Panc1 (cell line): ENCODE measurements at regions not wholly inside any gene's neighbourhood (a gene's known extent, or its start where the extent isn't known, plus 50 kb on each side); places are given as distances from the start of the nearest gene placed in this dataset.

ENCODE experiments used
- ATAC-seq: fragments of 200-7000 bp; cut with Tn5 transposase; 2 replicates; pipeline ENCODE4 v1.9.1; 2020; ENCODE audit warnings: mild to moderate bottlenecking, moderate library complexity
- BruUV-seq: library from RNA; stranded (reverse); fragments of 400-500 nt; replicated peaks from 2 replicates; lab custom pipeline; 2021; lab: Mats Ljungman, UMichigan
- CTCF ChIA-PET: fragments of 300-600 bp; sonication (Branson Sonifier 250); formaldehyde crosslinking; loops from one replicate; lab custom pipeline; 2022; ENCODE audit warnings: antibody characterized with exemption; lab: Charles Lee
- POLR2A ChIA-PET: fragments of 300-600 bp; sonication (Branson Sonifier 250); formaldehyde crosslinking; loops from one replicate; lab custom pipeline; 2022; ENCODE audit warnings: antibody characterized with exemption; lab: Charles Lee
- DNase-seq: peaks from one replicate; pipeline ENCODE4 v3.0.0-alpha.2; 2010; ENCODE audit warnings: low read depth, low spot score
- H3K27ac ChIP-seq: 2 replicates; pipeline ENCODE4 v1.5.1; 2011; ENCODE audit warnings: mild to moderate bottlenecking, low read length, inconsistent platforms
- H3K27me3 ChIP-seq: fragments of 200-500 bp; sonication (Bioruptor generic); 2 replicates; pipeline ENCODE4 v1.6.0; 2014; ENCODE audit warnings: low read length, inconsistent platforms; ENCODE audit not compliant: control insufficient read depth, insufficient read depth
- H3K36me3 ChIP-seq: fragments of 200-500 bp; sonication (Bioruptor generic); 2 replicates; pipeline ENCODE4 v1.5.1; 2014; ENCODE audit warnings: inconsistent platforms, mild to moderate bottlenecking, low read length, moderate library complexity; ENCODE audit not compliant: control insufficient read depth, insufficient read depth
- H3K4me1 ChIP-seq: 2 replicates; pipeline ENCODE4 v1.5.1; 2011; ENCODE audit warnings: inconsistent platforms, mild to moderate bottlenecking, low read length, moderate library complexity; ENCODE audit not compliant: control insufficient read depth, insufficient read depth
- H3K4me3 ChIP-seq, 2 experiments: 2 replicates each; pipeline ENCODE4 v1.5.1; 2011 to 2012; ENCODE audit warnings: low read depth in 2 of 2, low read length in 2 of 2, mild to moderate bottlenecking in 2 of 2, inconsistent platforms in 1 of 2, moderate library complexity in 1 of 2
- H3K9me3 ChIP-seq: fragments of 200-500 bp; sonication (Bioruptor generic); 2 replicates; pipeline ENCODE4 v1.5.1; 2014; ENCODE audit warnings: low read depth, mild to moderate bottlenecking, inconsistent platforms, low read length, moderate library complexity; ENCODE audit not compliant: control insufficient read depth, insufficient read depth
- POLR2AphosphoS5 ChIP-seq: IDR thresholded peaks from 2 replicates; pipeline ENCODE4 v1.6.1; 2012; ENCODE audit warnings: mild to moderate bottlenecking, low read depth, low read length, moderate library complexity
- SIN3A ChIP-seq: IDR thresholded peaks from 2 replicates; pipeline ENCODE4 v1.6.1; 2012; ENCODE audit warnings: low read depth, mild to moderate bottlenecking, low read length, moderate library complexity, borderline replicate concordance; ENCODE audit not compliant: insufficient read depth
- TCF7L2 ChIP-seq: IDR thresholded peaks from 2 replicates; pipeline ENCODE4 v1.6.1; 2011; ENCODE audit warnings: mild to moderate bottlenecking, low read depth, low read length, inconsistent platforms
- in situ Hi-C: cut with HindIII; loops from 2 replicates; pipeline ENCODE4 v1.10.0; 2016; ENCODE audit warnings: low sequenced_read_pairs, low pct_unique_long_range_greater_than_20kb
- intact Hi-C: fragments of 100-400 bp; cut with micrococcal nuclease; formaldehyde crosslinking; loops from one replicate; pipeline ENCODE4 v1.10.0; 2022; ENCODE audit not compliant: unreplicated experiment
- TF ChIP-seq, protein P1 (sequence below), 2 experiments: IDR thresholded peaks; 2 replicates each; pipeline ENCODE4 v1.6.1; 2011 to 2012; ENCODE audit warnings: low read depth in 2 of 2, control low read depth in 1 of 2, low read length in 1 of 2, mild to moderate bottlenecking in 1 of 2, moderate library complexity in 1 of 2; ENCODE audit not compliant: insufficient read depth in 1 of 2
- TF ChIP-seq, protein P2 (sequence below): fragments of 450-650 bp; IDR thresholded peaks from 2 replicates; pipeline ENCODE4 v1.5.1; 2017; ENCODE audit warnings: mild to moderate bottlenecking

DNA sequence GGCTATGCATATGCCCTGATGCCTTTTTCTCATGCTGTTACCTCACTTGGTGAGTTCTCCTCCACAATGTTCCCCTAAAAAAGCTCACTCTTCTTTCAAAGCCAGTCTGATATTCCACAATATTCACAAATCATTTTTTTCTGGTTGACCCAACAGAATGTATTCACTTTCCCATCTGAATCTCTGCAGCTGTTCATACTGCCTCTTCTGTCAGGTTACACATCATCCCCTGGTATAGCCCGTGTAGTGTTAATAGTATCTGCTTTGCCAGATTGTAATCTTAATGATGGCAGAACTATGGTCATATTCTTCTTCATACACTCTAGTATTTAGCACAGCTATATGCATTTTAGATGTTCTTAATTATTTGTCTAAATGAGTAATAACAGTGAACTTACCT lies 544.3 kb downstream of the EFNB2 start:
- Histone ChIP-seq H3K36me3 (no peaks in the 10 kb centered on the region), H3K27ac (no peak overlapping the region), H3K4me1 (no peaks in the 10 kb centered on the region), H3K9me3 (no peaks in the 10 kb centered on the region), H3K27me3 (no peaks in the 10 kb centered on the region), H3K4me3 (no peak overlapping the region)
- ATAC-seq (no peak), DNase-seq (no peak)
- in situ Hi-C loops (no loop called here), intact Hi-C loops (no loop called here)
- no TSS peak for BruUV-seq
- TF ChIP-seq SIN3A = no peak
- TF ChIP-seq, protein P1, sequence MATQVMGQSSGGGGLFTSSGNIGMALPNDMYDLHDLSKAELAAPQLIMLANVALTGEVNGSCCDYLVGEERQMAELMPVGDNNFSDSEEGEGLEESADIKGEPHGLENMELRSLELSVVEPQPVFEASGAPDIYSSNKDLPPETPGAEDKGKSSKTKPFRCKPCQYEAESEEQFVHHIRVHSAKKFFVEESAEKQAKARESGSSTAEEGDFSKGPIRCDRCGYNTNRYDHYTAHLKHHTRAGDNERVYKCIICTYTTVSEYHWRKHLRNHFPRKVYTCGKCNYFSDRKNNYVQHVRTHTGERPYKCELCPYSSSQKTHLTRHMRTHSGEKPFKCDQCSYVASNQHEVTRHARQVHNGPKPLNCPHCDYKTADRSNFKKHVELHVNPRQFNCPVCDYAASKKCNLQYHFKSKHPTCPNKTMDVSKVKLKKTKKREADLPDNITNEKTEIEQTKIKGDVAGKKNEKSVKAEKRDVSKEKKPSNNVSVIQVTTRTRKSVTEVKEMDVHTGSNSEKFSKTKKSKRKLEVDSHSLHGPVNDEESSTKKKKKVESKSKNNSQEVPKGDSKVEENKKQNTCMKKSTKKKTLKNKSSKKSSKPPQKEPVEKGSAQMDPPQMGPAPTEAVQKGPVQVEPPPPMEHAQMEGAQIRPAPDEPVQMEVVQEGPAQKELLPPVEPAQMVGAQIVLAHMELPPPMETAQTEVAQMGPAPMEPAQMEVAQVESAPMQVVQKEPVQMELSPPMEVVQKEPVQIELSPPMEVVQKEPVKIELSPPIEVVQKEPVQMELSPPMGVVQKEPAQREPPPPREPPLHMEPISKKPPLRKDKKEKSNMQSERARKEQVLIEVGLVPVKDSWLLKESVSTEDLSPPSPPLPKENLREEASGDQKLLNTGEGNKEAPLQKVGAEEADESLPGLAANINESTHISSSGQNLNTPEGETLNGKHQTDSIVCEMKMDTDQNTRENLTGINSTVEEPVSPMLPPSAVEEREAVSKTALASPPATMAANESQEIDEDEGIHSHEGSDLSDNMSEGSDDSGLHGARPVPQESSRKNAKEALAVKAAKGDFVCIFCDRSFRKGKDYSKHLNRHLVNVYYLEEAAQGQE (IDR thresholded peaks at IDR 0.05; ENCODE audit: insufficient read depth in 1 of 2, low read depth in 2 of 2, low read length in 1 of 2) = no peak
- TF ChIP-seq POLR2AphosphoS5 = no peak
- TF ChIP-seq TCF7L2 = no peak
- TF ChIP-seq, protein P2, sequence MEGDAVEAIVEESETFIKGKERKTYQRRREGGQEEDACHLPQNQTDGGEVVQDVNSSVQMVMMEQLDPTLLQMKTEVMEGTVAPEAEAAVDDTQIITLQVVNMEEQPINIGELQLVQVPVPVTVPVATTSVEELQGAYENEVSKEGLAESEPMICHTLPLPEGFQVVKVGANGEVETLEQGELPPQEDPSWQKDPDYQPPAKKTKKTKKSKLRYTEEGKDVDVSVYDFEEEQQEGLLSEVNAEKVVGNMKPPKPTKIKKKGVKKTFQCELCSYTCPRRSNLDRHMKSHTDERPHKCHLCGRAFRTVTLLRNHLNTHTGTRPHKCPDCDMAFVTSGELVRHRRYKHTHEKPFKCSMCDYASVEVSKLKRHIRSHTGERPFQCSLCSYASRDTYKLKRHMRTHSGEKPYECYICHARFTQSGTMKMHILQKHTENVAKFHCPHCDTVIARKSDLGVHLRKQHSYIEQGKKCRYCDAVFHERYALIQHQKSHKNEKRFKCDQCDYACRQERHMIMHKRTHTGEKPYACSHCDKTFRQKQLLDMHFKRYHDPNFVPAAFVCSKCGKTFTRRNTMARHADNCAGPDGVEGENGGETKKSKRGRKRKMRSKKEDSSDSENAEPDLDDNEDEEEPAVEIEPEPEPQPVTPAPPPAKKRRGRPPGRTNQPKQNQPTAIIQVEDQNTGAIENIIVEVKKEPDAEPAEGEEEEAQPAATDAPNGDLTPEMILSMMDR = no peak
- CTCF ChIA-PET = no interaction called here
- POLR2A ChIA-PET = no interaction called here

DNA sequence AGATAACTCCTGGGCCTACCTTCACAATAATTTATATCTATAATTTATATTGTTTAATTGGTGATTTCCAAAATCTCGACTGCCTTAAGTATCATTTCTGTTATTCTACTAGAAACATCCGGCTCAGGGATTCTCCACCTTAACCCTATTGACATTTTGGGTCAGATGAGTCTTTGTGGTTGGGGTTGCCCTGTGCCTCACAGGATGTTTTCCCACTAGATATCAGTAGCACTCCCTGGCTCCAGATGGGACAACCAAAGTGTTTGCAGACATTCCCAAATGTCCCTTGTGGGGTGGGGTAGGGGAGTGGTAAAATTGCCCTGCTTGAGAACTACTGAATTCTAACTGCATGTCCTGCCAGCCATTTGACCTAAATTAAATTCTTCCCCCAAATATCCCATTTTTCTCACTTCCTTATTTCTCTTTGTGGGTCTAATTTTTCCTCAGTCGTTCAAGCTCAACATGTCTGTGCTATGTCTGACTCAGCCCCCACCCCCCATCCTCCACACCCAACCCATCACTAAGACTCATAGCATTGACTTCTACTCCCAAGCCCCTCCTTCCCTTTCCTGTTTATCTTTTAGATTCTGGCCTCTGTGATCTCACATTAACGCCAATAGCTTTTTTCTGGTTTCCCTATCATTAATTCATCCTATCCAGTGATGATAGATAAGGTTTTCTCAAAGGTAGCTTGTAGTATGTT lies 545.1 kb downstream of the EFNB2 start:
- no peak for DNase-seq
- H3K4me1 ChIP-seq = no peaks in the 10 kb centered on the region
- H3K27me3 ChIP-seq = no peaks in the 10 kb centered on the region
- no peaks in the 10 kb centered on the region for H3K36me3 ChIP-seq
- TF ChIP-seq TCF7L2 (no peak), POLR2AphosphoS5 (no peak), SIN3A (no peak)
- TF ChIP-seq, protein P1 (IDR thresholded peaks at IDR 0.05; ENCODE audit: insufficient read depth in 1 of 2, low read depth in 2 of 2, low read length in 1 of 2) = no peak
- TF ChIP-seq, protein P2 = no peak
- in situ Hi-C loops = no loop called here
- no peak overlapping the region for H3K4me3 ChIP-seq
- BruUV-seq = no TSS peak
- ATAC-seq = no peak
- no peak overlapping the region for H3K27ac ChIP-seq
- intact Hi-C loops = no loop called here
- POLR2A ChIA-PET = no interaction called here
- no peaks in the 10 kb centered on the region for H3K9me3 ChIP-seq
- CTCF ChIA-PET = no interaction called here
